Fibroblast of skin of right quadriceps (primary cell): ENCODE measurements at regions not wholly inside any gene's neighbourhood (a gene's known extent, or its start where the extent isn't known, plus 50 kb on each side); places are given as distances from the start of the nearest gene placed in this dataset.
A peak's percentile ranks its signal among the peaks of the same experiment; 100 is the strongest.

ENCODE experiments used
- DNase-seq: peaks from one replicate; pipeline ENCODE4 v3.0.0-alpha.2; 2013

- no peak for DNase-seq
Measured at GRCh38 chr3:59280113-59280512, 230.3 kb upstream of the CFAP20DC start.

GRCh38 chr3:59277816-59278215 is 228.0 kb upstream of the CFAP20DC start:
- no peak for DNase-seq

- no peak for DNase-seq
Measured at GRCh38 chr3:59277201-59277600, 227.4 kb upstream of the CFAP20DC start.

DNA sequence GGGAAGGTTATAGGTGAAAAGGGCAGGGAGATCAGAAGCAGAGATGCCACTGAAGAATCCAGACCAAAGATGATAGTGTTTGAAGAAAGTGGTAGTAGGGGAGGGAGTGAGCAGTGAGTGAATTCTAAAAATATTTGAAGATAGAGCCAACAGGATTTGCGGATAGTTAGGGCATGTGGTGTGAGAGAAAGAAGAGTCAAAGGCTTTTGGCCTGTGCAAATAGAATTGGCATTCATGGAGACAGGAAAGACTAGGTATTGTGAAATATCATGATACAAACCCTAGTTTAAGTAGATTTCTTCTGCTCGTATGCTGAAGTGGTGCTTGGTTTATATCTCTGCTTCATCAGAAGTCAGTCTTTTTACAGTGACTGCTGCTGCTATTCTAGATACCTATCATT is 224.2 kb upstream of the CFAP20DC start:
- DNase-seq = no peak

GRCh38 chr3:59271971-59272370 is 222.1 kb upstream of the CFAP20DC start:
- no peak for DNase-seq

- DNase-seq = no peak
Measured at GRCh38 chr3:59270921-59271320, 221.1 kb upstream of the CFAP20DC start.

GRCh38 chr3:59270209-59270608 is 220.4 kb upstream of the CFAP20DC start:
- no peak for DNase-seq

DNA sequence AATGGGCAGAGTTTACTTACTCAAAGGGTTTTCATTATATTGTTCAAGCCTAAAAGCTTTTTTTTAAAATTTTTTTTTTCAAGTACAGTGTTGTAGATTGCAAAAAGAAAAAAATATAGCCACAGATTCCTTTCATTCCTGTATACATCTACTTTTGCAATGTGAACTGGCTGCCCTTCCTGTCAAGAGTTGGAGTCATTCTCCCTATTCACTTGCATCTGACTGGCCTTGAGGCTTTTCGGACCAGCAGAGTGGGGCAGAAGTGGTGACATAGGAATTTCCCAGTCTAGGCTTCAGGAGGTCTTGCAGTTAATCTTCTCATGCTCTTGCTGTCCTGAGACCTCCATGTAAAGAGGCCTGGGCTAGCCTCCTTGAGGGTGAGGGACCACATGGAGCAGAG is 218.3 kb upstream of the CFAP20DC start:
- peak; percentile 47 for DNase-seq

DNA sequence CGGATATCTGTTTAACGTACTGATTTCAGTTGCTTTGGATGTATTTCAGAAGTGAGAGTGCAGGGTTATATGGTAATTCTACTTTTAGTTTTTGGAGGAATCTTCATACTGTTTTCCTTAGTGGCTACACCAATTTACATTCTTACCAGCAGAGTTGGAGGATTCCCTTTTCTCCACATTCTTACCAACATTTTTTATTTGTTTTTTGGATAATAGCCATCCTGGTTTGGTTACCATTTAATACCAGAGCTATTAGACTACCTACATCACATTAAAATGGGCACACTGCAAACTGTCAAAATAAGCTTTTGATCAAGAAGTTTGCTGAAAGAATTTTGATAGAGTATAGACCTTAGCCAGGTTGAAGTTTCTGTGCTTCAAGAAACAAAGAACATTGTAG is 217.2 kb upstream of the CFAP20DC start:
- no peak for DNase-seq

GRCh38 chr3:59266551-59266950 is 216.7 kb upstream of the CFAP20DC start:
- no peak for DNase-seq

- DNase-seq = no peak
Measured at GRCh38 chr3:59265566-59265965, 215.7 kb upstream of the CFAP20DC start.

DNA sequence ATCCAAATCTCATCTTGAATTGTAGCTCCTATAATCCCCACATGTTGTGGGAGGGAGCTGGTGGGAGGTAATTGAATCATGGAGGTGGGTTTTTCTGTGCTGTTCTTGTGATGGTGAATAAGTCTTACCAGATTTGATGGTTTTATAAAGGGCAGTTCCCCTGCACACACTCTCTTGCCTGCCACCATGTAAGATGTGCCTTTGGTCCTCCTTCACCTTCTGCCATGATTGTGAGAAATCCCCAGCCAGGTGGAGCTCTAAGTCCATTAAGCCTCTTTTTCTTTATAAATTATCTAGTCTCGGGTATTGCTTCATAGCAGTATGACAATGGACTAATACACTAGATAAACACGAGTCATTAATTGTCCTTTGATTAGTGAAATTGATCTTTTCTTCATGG is 214.5 kb upstream of the CFAP20DC start:
- no peak for DNase-seq

DNA sequence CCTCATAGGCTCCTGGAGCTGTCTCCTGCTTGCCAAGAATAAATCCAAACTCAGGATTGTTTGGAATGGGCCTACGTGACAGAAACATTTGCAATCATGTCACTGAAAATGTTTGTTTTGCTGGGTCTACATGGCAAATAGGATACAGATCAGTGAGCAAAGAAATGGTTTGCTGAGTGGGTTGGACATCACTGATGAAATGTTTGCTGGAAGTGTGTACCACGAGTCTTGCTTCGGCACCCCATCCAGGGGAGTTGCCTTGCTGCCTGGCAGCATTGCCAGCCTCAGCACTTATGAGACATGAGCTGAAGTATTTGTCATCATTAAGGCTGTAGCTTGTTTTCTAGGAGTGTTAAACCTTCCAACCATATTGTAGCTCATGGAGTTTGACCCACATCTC is 213.3 kb upstream of the CFAP20DC start:
- no peak for DNase-seq

DNA sequence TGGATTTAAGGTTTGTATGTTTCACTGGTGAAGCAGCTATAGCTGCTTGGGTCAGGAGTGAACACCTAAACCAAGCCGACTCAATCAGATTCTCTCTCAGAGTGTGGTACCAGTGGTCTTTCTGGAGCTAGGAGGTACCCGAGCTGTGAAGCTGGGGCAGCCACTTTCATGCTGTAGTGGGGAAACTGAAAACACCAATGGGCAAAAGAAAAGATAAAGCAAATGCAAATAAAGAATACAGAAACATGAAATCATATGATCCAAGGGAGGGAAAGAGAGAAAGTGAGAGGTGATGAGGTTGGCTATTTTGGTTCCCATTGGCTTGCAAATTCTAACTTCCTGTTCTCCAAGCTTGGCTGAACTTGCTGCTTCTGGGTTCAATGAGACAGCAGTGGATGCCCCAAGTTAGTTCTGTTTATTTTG is 212.3 kb upstream of the CFAP20DC start:
- no peak for DNase-seq

DNA sequence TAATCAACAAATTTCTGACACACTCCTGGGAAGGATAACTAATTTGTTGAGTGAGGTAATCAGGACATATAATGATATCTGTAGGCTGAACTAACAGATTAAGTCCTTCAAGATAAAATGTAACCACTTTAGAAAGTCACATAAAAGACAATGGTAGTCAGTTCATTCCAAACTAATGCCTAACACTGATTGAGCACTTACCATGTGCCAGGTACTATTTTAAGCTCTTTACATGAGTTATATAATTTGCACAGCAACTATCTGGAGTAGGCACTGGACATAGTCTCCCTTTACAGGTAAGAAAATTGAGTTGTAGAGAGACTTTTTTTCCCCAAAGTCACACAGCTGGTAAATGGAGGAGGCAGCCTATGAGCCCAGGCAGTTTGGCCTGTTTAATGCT is 211.2 kb upstream of the CFAP20DC start:
- DNase-seq = no peak

- DNase-seq = no peak
Measured at GRCh38 chr3:59258550-59259260, 208.9 kb upstream of the CFAP20DC start.

DNA sequence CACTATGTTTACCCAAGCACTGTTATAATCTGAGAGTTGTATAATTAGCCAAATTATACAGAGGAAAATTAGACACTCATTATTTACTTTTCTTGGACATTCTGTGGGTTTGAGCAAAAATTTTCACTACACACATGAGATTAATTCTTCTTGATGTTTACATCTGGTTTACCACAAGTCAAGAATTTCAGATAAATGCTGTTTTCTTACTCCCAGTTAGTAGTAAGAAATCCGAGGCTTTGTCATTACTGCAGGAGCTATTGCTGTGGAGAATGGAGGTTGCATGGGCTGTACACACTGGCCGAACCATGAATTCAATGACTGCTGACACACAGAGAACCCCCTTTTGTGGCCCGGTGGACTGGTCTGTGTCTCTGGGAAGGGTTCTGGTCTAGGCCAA is 207.7 kb upstream of the CFAP20DC start:
- DNase-seq = no peak

DNA sequence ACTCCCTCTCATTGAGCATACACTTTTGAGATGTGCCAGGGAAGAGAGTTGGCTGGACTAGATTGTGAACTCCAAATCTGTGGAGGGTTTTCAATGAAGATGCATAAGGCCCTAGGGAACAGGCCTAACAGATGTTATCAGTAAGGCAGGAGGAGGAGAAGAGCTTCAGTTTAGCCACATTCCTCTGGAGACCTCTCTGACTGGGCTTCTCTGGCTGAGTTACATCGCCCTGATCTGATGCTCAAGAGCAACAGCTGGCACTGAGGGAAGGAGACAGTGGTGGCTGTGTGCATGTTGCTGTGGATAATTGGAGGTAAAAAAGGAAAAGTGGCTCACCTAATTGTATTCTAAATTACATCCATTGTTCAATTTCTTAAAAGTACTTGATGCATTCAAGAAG is 206.4 kb upstream of the CFAP20DC start:
- DNase-seq = no peak

- DNase-seq = no peak
Measured at GRCh38 chr3:59254976-59255375, 205.2 kb upstream of the CFAP20DC start.

GRCh38 chr3:59254433-59254832 is 204.6 kb upstream of the CFAP20DC start:
- no peak for DNase-seq

DNA sequence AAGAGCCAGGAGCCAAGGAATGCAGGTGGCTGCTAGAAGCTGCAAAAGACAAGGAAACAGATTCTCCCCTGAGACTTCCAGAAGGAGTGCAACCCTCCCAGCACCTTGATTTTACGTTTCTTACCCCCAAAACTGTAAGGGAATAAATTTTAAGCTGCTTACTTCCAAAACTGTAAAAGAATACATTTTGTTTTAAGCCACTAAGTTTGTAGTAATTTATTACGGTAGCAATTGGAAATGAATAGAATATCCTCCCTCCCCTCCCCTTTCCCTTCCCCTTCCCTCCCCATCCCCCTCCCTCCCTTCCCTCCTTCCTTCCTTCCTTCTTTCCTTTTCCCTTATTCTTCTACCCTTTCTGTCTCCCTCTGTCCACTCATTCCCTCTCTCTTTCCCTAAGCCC is 203.7 kb upstream of the CFAP20DC start:
- no peak for DNase-seq

DNA sequence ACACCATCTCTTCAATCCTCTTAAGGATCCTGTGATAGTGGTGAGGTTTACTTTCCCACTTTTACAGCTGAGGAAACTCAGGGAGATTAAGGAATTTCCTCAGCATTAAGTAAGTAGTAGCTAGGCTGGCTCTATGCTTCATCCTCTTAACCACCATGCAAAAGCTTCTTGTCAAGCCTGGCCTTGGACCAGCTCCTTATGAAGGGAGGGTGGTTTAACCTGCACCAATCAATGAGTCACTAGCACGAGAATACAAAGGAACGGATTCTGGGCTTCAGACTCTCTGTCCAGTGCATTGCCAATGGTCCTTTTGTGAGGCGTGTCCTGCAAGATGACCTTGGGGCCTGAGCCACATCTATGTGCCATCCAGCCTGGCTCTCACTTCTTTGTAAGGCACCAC is 202.0 kb upstream of the CFAP20DC start:
- DNase-seq = no peak

DNA sequence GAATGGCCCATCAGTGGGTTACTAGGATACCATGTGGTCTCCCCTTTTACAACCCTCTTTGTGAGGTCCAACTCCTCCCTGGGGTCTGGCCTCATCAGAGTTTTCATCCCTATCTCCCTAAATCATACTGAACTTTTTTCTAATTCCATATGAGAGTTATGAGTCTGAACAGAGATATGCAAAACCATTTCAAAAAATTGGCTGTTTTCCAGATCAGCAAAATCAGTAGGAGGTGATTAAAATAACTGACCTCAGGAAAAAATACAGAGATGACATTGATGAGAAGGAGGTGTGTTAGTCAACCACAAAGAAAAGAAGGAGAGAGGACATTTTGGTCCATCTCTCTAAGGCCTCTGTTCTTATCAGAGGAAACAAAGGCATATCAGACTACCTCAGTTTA is 200.8 kb upstream of the CFAP20DC start:
- DNase-seq = no peak

GRCh38 chr3:59249698-59250361 is 200.0 kb upstream of the CFAP20DC start:
- DNase-seq = no peak

GRCh38 chr3:59249004-59249403 is 199.2 kb upstream of the CFAP20DC start:
- no peak for DNase-seq
